GM23338 (cell line): ENCODE measurements at regions not wholly inside any gene's neighbourhood (a gene's known extent, or its start where the extent isn't known, plus 50 kb on each side); places are given as distances from the start of the nearest gene placed in this dataset.

ENCODE experiments used
- CTCF ChIP-seq, 2 experiments: fragments of 200-600 bp in 1 of 2; sonication (generic) in 1 of 2; conservative IDR thresholded peaks; 2 replicates each; pipeline versions ENCODE4 v1.5.1 to v1.6.1; 2016 to 2017; ENCODE audit warnings: antibody characterized with exemption in 2 of 2, low read depth in 2 of 2, mild to moderate bottlenecking in 2 of 2, moderate library complexity in 1 of 2
- EZH2phosphoT487 ChIP-seq: fragments of 200-600 bp; sonication (generic); IDR thresholded peaks from one replicate; pipeline ENCODE4 v1.8.1; 2018; ENCODE audit warnings: antibody characterized with exemption; ENCODE audit not compliant: unreplicated experiment
- JUNB ChIP-seq: IDR thresholded peaks from one replicate; pipeline ENCODE4 v1.6.1; 2016; ENCODE audit warnings: antibody characterized with exemption; ENCODE audit not compliant: unreplicated experiment
- NANOG ChIP-seq: IDR thresholded peaks from 2 replicates; pipeline ENCODE4 v1.6.1; 2016; ENCODE audit warnings: antibody characterized with exemption, borderline replicate concordance
- STAT1 ChIP-seq: IDR thresholded peaks from one replicate; pipeline ENCODE4 v1.6.1; 2016; ENCODE audit warnings: antibody characterized with exemption; ENCODE audit not compliant: unreplicated experiment
- ZNF462 ChIP-seq: fragments of 250-450 bp; sonication (Bioruptor Pico); IDR thresholded peaks from 2 replicates; pipeline ENCODE4 v1.5.0; 2020; ENCODE audit warnings: mild to moderate bottlenecking, moderate library complexity
- TF ChIP-seq, protein P1 (sequence below): IDR thresholded peaks from one replicate; pipeline ENCODE4 v1.6.1; 2018; ENCODE audit warnings: antibody characterized with exemption; ENCODE audit not compliant: unreplicated experiment

- TF ChIP-seq ZNF462 (no peak), EZH2phosphoT487 (no peak), NANOG (no peak), CTCF (conservative IDR thresholded peaks at IDR 0.05; ENCODE audit: low read depth in 2 of 2) (no peak), JUNB (no peak), STAT1 (no peak)
- TF ChIP-seq, protein P1, sequence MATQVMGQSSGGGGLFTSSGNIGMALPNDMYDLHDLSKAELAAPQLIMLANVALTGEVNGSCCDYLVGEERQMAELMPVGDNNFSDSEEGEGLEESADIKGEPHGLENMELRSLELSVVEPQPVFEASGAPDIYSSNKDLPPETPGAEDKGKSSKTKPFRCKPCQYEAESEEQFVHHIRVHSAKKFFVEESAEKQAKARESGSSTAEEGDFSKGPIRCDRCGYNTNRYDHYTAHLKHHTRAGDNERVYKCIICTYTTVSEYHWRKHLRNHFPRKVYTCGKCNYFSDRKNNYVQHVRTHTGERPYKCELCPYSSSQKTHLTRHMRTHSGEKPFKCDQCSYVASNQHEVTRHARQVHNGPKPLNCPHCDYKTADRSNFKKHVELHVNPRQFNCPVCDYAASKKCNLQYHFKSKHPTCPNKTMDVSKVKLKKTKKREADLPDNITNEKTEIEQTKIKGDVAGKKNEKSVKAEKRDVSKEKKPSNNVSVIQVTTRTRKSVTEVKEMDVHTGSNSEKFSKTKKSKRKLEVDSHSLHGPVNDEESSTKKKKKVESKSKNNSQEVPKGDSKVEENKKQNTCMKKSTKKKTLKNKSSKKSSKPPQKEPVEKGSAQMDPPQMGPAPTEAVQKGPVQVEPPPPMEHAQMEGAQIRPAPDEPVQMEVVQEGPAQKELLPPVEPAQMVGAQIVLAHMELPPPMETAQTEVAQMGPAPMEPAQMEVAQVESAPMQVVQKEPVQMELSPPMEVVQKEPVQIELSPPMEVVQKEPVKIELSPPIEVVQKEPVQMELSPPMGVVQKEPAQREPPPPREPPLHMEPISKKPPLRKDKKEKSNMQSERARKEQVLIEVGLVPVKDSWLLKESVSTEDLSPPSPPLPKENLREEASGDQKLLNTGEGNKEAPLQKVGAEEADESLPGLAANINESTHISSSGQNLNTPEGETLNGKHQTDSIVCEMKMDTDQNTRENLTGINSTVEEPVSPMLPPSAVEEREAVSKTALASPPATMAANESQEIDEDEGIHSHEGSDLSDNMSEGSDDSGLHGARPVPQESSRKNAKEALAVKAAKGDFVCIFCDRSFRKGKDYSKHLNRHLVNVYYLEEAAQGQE: no peak
These were observed 658.6 kb upstream of the LMO3 start (continued) for GRCh38 chr12:17264603-17265002.
